GM12891 (cell line): ENCODE measurements at regions not wholly inside any gene's neighbourhood (a gene's known extent, or its start where the extent isn't known, plus 50 kb on each side); places are given as distances from the start of the nearest gene placed in this dataset.

Experiments
- PAX5 ChIP-seq: IDR thresholded peaks from 2 replicates; pipeline ENCODE4 v1.6.1; 2011; ENCODE audit warnings: low read length, moderate library complexity, mild to moderate bottlenecking; ENCODE audit not compliant: insufficient read depth, severe bottlenecking
- POLR2A ChIP-seq: IDR thresholded peaks from 2 replicates; pipeline ENCODE4 v1.6.1; 2011; ENCODE audit warnings: low read depth, low read length, control low read depth
- POLR2AphosphoS5 ChIP-seq: IDR thresholded peaks from 2 replicates; pipeline ENCODE4 v1.6.1; 2011; ENCODE audit warnings: low read depth, low read length, control low read depth
- POU2F2 ChIP-seq: IDR thresholded peaks from 2 replicates; pipeline ENCODE4 v1.6.1; 2011; ENCODE audit warnings: low read depth, mild to moderate bottlenecking, control low read depth, low read length, moderate library complexity
- SPI1 ChIP-seq: IDR thresholded peaks from 2 replicates; pipeline ENCODE4 v1.6.1; 2011; ENCODE audit warnings: low read depth, low read length, control low read depth
- TAF1 ChIP-seq: IDR thresholded peaks from 2 replicates; pipeline ENCODE4 v1.6.1; 2011; ENCODE audit warnings: low read depth, low read length, control low read depth

- TF ChIP-seq POLR2A (no peak), TAF1 (no peak), POLR2AphosphoS5 (no peak), SPI1 (no peak), PAX5 (no peak), POU2F2 (no peak)
These were observed 129.8 kb upstream of the CPNE4 start for GRCh38 chr3:132164469-132165092.
